NOMO-1 (cell line): ENCODE measurements at regions not wholly inside any gene's neighbourhood (a gene's known extent, or its start where the extent isn't known, plus 50 kb on each side); places are given as distances from the start of the nearest gene placed in this dataset.

Experiments used
- DNase-seq, 2 experiments: peaks; one replicate each; lab custom pipeline; 2025; ENCODE audit not compliant: unreplicated experiment in 2 of 2; lab: John Stamatoyannopoulos, UW

- no peak for DNase-seq
These were observed 77.1 kb downstream of the CMPK2 start for GRCh38 chr2:6788614-6789013.

GRCh38 chr2:6789559-6790138, 76.1 kb downstream of the CMPK2 start:
- no peak for DNase-seq

- no peak for DNase-seq
These were observed 74.0 kb downstream of the CMPK2 start for GRCh38 chr2:6791682-6792081.

DNA sequence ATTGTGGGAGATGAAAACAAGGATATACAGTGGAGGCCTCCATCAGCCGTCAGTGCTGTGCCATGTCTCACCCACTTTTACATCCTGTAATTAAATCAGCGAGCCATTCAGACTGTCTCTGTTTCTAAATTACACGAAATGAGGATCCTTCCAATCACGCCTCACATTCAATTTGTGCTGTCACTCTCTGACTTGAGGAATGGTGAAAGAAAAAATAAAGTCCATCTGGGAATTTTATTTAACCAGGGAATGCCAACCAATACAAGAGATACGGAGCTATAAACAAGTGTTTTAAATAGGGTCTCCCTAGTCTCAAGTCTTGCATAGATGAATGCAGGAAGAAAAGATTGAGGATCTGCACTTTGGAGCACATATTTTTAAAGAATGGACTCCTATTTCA, 72.8 kb downstream of the CMPK2 start:
- DNase-seq = no peak

- peak; percentile 30 to 69 for DNase-seq
These were observed 72.3 kb downstream of the CMPK2 start for GRCh38 chr2:6793371-6793770.

- DNase-seq = no peak
These were observed 71.8 kb downstream of the CMPK2 start for GRCh38 chr2:6793913-6794312.

GRCh38 chr2:6794448-6794847, 71.3 kb downstream of the CMPK2 start:
- DNase-seq = no peak
